Duodenal mucosa (tissue), 2 donors: ENCODE measurements at regions not wholly inside any gene's neighbourhood (a gene's known extent, or its start where the extent isn't known, plus 50 kb on each side); places are given as distances from the start of the nearest gene placed in this dataset.

Experiments
- H3K27ac ChIP-seq: one replicate; pipeline ENCODE4 v1.7.0; 2013; ENCODE audit warnings: low read depth, low read length
- H3K27me3 ChIP-seq, 2 donors: one replicate each; pipeline ENCODE4 v1.7.0; 2013; ENCODE audit warnings: low read length in 2 of 2, control low read depth in 1 of 2; ENCODE audit not compliant: insufficient read depth in 2 of 2, control insufficient read depth in 1 of 2
- H3K36me3 ChIP-seq, 2 donors: one replicate each; pipeline ENCODE4 v1.7.0; 2013; ENCODE audit warnings: low read length in 2 of 2, control low read depth in 1 of 2; ENCODE audit not compliant: insufficient read depth in 2 of 2, control insufficient read depth in 1 of 2
- H3K4me1 ChIP-seq, 2 donors: one replicate each; pipeline ENCODE4 v1.7.0; 2013; ENCODE audit warnings: low read length in 2 of 2, control low read depth in 1 of 2; ENCODE audit not compliant: insufficient read depth in 2 of 2, control insufficient read depth in 1 of 2
- H3K4me3 ChIP-seq, 2 donors: one replicate each; pipeline ENCODE4 v1.7.0; 2013; ENCODE audit warnings: low read length in 2 of 2, low read depth in 1 of 2
- H3K9ac ChIP-seq, 2 donors: one replicate each; pipeline ENCODE4 v1.7.0; 2013; ENCODE audit warnings: low read length in 2 of 2, low read depth in 1 of 2
- H3K9me3 ChIP-seq, 2 donors: one replicate each; pipeline ENCODE4 v1.7.0; 2013; ENCODE audit warnings: low read length in 2 of 2, control low read depth in 1 of 2; ENCODE audit not compliant: control insufficient read depth in 1 of 2

DNA sequence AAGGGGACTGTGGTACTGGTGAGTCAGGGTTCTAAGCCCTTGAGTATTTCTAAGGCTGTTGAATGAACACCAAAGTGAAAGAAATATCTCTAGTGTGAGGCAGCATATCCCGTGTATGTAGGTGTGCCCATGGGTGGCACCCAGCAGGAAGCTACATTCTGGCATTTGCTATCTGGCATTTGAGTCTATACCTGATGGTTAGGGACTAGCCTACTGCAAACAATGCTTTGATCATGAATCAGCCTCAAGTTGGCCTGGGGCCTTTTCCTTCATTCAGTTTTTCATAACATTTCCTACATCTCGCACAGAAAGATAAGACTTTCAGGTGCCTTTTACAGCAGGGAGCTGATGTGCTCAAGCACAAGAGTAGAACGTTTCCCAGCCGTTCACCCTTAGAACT, 85.7 kb upstream of the E2F7 start:
- H3K27ac ChIP-seq, result no peak overlapping the region
- H3K36me3 ChIP-seq, result no peaks in the 10 kb centered on the region
- H3K27me3 ChIP-seq, result no peaks in the 10 kb centered on the region
- no peaks in the 10 kb centered on the region for H3K4me1 ChIP-seq
- H3K9ac ChIP-seq, result no peak overlapping the region
- H3K4me3 ChIP-seq, result no peak overlapping the region
- H3K9me3 ChIP-seq, result no peaks in the 10 kb centered on the region

DNA sequence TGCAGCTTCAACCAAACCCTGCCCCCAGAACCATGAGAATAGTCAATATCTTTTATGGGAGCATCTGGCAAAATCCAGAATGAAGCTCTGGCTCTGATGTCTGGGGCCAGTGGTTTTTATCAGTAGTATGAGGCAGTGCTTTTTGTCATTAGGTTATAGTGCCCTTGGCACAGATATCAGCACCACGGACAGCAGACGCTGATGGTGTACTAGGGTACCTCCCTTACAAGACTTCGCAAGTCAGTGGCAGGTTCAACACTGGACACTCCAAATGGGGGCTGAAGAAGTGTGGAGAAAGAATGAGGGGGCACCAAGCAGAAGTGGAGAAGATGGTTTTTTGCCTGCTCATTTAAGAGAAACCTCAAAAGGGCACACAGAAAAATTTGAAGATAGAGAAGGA, 68.2 kb upstream of the E2F7 start:
- Histone ChIP-seq H3K27me3 (no peaks in the 10 kb centered on the region), H3K4me3 (no peak overlapping the region), H3K4me1 (no peaks in the 10 kb centered on the region), H3K36me3 (no peaks in the 10 kb centered on the region), H3K27ac (no peak overlapping the region), H3K9me3 (no peaks in the 10 kb centered on the region), H3K9ac (no peak overlapping the region)

DNA sequence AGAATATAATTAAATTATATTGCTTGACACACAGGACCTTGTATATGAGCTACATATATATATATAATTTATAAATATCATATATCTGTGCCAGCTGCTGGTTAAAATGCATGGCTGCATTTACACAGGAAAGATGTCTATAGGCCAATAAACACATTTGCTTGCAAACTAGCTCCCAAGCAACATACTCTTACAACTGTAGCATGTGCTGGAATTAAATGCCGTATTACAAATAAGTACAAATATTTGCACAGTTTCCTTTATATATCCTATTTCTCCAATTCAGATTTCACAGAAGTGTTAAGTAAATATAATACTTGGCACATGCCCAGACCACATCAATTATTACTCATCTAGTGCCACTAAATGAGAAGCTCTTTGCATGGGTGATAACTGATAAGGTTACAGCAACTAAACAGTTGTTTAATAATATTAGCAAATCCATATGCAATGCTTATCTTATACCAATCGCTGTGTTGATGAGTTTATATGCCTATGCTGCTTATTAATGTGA, 66.7 kb upstream of the E2F7 start:
- H3K9me3 ChIP-seq, result no peaks in the 10 kb centered on the region
- no peaks in the 10 kb centered on the region for H3K36me3 ChIP-seq
- H3K4me1 ChIP-seq, result no peaks in the 10 kb centered on the region
- H3K9ac ChIP-seq, result no peak overlapping the region
- H3K27me3 ChIP-seq, result no peaks in the 10 kb centered on the region
- no peak overlapping the region for H3K27ac ChIP-seq
- no peak overlapping the region for H3K4me3 ChIP-seq

DNA sequence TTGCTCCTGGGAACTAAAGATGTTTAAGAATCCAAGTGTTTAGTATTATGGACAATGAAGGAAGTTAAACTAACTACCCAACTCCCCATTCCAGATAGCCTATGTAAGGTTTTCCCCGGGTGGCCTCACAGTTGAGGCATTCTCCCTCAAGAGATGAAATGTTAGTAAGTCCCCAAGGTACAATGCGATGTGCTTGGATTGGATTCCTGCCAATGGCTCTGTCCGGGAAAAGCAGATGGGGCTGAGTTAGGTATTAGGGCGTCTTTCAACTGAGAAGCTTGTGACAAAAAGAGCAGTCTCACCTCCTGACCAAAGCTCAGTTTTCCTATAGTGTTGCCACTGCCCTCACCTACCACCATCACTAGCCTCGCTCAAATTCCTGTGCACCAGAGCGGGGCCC, 64.8 kb upstream of the E2F7 start:
- Histone ChIP-seq H3K27me3 (no peaks in the 10 kb centered on the region), H3K36me3 (no peaks in the 10 kb centered on the region), H3K4me1 (no peaks in the 10 kb centered on the region), H3K27ac (no peak overlapping the region), H3K9ac (no peak overlapping the region), H3K4me3 (no peak overlapping the region), H3K9me3 (no peaks in the 10 kb centered on the region)

DNA sequence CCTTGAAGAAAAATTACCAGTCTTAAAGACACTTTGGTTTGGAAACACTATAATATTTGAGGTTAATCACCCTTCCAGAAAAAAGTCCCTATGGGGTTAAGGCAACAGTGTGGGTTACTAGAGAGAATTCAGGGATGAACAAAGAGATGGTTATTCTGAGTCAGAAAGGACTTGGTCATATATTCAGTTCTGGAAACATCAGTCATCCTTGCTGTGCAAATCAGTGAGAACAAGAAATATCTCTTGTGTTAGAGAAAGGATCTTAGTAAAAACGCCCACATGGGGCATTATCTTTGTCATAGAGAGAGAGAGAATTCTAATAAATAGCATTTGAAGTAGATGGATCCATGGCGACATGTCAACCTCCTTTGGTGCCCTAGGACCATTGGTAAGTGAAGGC, 59.4 kb upstream of the E2F7 start:
- no peaks in the 10 kb centered on the region for H3K27me3 ChIP-seq
- no peaks in the 10 kb centered on the region for H3K4me1 ChIP-seq
- no peaks in the 10 kb centered on the region for H3K9me3 ChIP-seq
- no peak overlapping the region for H3K4me3 ChIP-seq
- H3K9ac ChIP-seq, result no peak overlapping the region
- H3K36me3 ChIP-seq, result no peaks in the 10 kb centered on the region
- H3K27ac ChIP-seq, result no peak overlapping the region

DNA sequence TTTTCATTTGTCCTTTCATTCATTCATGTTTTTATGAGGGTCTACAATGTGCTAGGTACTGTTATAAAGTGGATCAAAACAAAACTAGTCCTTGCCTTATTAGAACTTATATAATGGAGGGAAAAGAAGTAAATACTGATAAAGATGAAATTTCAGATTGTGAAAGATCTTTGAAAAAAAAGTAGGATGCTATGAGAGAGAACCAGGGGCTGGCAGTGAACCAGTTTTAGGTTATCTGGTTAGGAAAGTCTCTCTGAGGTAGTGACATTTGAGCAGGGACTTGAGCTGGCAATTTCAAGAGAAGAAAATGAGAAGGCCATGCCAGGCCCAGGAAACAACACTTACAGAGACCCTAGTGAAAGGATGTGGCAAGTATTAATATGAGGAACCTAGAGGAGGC, 57.3 kb upstream of the E2F7 start:
- Histone ChIP-seq H3K9ac (no peak overlapping the region), H3K36me3 (no peaks in the 10 kb centered on the region), H3K27ac (no peak overlapping the region), H3K4me3 (no peak overlapping the region), H3K4me1 (no peaks in the 10 kb centered on the region), H3K9me3 (no peaks in the 10 kb centered on the region), H3K27me3 (no peaks in the 10 kb centered on the region)

DNA sequence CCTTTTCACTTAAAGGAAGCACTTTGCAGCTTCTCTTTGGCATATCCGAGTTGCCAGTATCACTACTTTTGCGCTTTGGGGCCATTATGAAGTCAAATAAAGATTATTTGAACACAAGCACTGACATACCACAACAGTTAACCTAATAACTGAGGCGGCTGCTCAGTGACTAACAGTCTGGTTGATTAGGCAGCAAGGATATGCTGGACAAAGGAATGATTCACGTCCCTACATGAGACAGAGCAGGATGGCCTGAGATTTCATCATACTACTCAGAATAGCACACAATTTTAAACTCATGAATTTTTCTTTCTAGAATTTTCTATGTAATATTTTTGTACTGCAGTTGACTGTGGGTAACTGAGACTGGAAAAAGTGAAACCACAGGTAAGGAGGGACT, 56.9 kb upstream of the E2F7 start:
- H3K4me1 ChIP-seq, result no peaks in the 10 kb centered on the region
- H3K4me3 ChIP-seq, result no peak overlapping the region
- H3K9ac ChIP-seq, result no peak overlapping the region
- no peaks in the 10 kb centered on the region for H3K36me3 ChIP-seq
- H3K27me3 ChIP-seq, result no peaks in the 10 kb centered on the region
- no peaks in the 10 kb centered on the region for H3K9me3 ChIP-seq
- no peak overlapping the region for H3K27ac ChIP-seq

DNA sequence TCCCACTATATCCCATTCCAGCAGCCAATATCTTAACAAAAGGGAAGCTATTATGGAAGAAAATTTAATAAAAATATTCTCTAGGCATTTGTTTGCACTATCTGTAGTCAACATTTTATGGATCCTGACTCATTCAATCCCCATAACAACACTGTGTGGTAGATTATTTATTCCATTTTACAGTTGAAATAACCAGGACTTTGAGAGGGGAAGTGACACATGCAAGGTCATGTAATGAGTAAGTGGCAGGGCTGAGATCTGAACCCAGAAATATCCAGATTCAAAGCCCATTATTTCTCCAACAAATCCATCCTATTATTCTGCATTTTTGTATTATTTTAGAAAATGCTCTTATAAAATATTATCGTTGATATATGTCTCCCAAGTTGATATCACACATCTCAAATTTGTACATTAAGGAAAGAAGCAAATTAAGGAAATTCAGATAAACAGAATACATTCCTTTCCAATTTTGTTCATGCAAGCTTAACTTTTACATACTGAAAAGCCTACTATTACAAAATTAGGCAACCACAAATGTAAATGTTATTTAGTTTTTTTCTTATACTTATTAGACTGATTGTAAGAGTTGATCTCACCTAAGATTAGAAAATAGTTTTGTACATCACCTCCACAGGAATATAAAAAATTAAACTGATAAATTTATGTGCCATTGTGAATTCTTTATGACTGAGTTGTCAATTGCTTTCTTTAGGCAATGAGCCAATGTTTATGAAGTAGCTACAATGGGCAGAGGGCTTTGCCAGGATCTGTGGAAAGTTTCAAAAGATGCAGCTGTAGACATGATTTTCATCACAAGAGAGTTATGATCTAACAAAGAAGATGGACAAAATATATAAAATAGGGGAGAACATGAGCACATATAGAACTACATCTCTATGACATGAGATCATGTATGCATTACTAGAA, 55.1 kb upstream of the E2F7 start:
- H3K4me1 ChIP-seq, result no peaks in the 10 kb centered on the region
- no peak overlapping the region for H3K4me3 ChIP-seq
- H3K36me3 ChIP-seq, result no peaks in the 10 kb centered on the region
- no peaks in the 10 kb centered on the region for H3K27me3 ChIP-seq
- H3K9me3 ChIP-seq, result no peaks in the 10 kb centered on the region
- no peak overlapping the region for H3K27ac ChIP-seq
- no peak overlapping the region for H3K9ac ChIP-seq

DNA sequence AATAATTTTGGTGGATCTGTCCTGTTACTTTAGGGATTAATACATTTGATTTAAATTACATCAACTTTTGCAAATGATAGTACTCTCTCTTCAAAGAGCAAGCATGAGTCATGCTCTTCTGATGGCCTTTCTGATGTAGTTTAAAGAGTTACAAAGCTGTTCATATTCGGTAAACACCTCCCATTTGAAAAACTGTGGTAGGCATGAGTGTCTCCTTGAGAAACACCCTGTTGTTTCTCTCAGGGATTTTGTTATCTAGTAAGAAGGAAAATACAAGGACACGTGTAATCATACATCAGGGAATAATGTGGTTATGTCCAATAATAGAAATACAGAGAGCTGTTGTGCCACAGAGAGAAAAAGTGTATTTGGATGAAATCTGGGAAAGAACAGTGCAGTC, 53.3 kb upstream of the E2F7 start:
- no peaks in the 10 kb centered on the region for H3K36me3 ChIP-seq
- no peaks in the 10 kb centered on the region for H3K9me3 ChIP-seq
- H3K27ac ChIP-seq, result no peak overlapping the region
- no peaks in the 10 kb centered on the region for H3K4me1 ChIP-seq
- H3K27me3 ChIP-seq, result no peaks in the 10 kb centered on the region
- H3K4me3 ChIP-seq, result no peak overlapping the region
- no peak overlapping the region for H3K9ac ChIP-seq

DNA sequence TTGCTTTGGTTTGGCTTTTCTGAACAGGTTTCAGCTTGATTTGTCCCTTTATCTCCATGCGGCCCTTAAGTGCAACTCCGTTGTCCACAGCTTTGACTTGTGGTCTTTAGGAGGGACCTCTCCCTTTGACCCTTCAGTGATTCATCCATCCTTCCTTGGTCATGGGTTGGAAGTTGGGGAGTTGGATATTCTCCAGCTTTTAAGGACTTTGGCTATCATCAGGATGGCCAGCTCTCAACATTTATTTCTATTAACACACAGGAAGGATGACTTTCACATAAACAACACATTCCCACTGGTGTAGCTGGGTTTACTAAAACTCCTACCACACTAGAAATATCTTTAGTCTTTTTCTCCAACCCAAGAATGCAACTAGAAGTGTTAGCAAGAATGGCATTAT, 50.9 kb upstream of the E2F7 start:
- H3K27ac ChIP-seq, result no peak overlapping the region
- H3K9ac ChIP-seq, result no peak overlapping the region
- H3K27me3 ChIP-seq, result no peaks in the 10 kb centered on the region

More for the DNA sequence above, 50.9 kb upstream of the E2F7 start:
- no peaks in the 10 kb centered on the region for H3K4me1 ChIP-seq
- H3K36me3 ChIP-seq, result no peaks in the 10 kb centered on the region
- no peak overlapping the region for H3K4me3 ChIP-seq
- H3K9me3 ChIP-seq, result no peaks in the 10 kb centered on the region
